PC-9 (cell line): ENCODE measurements at regions not wholly inside any gene's neighbourhood (a gene's known extent, or its start where the extent isn't known, plus 50 kb on each side); places are given as distances from the start of the nearest gene placed in this dataset.

ENCODE experiments used
- BruUV-seq: library from RNA; stranded (reverse); fragments of 400-500 nt; replicated peaks from 2 replicates; lab custom pipeline; 2021; lab: Mats Ljungman, UMichigan
- CTCF ChIA-PET: fragments of 300-600 bp; sonication (Branson Sonifier 250); formaldehyde crosslinking; loops from one replicate; lab custom pipeline; 2022; ENCODE audit warnings: antibody characterized with exemption; lab: Charles Lee
- POLR2A ChIA-PET: fragments of 300-600 bp; sonication (Branson Sonifier 250); formaldehyde crosslinking; loops from one replicate; lab custom pipeline; 2022; ENCODE audit warnings: antibody characterized with exemption; ENCODE audit not compliant: unreplicated experiment; lab: Charles Lee
- DNase-seq, 2 experiments: peaks; one replicate each; pipeline versions ENCODE4 v3.0.0 to v3.0.0-alpha.2; 2015 to 2022; ENCODE audit warnings: mixed read lengths in 1 of 2
- H2AFZ ChIP-seq: fragments of 200-600 bp; sonication (generic); 2 replicates; pipeline ENCODE4 v1.8.1; 2017; ENCODE audit warnings: antibody characterized with exemption
- H3F3A ChIP-seq: fragments of 200-600 bp; sonication (generic); 2 replicates; pipeline ENCODE4 v1.8.1; 2017; ENCODE audit warnings: antibody characterized with exemption, mild to moderate bottlenecking, low read depth; ENCODE audit not compliant: insufficient read depth
- H3K27ac ChIP-seq: fragments of 200-600 bp; sonication (generic); 2 replicates; pipeline ENCODE4 v1.6.1; 2016; ENCODE audit warnings: mixed run types
- H3K27me3 ChIP-seq: fragments of 200-600 bp; sonication (generic); 2 replicates; pipeline ENCODE4 v1.6.1; 2016; ENCODE audit warnings: low read depth, mixed run types; ENCODE audit not compliant: insufficient read depth
- H3K36me3 ChIP-seq: fragments of 200-600 bp; sonication (generic); 2 replicates; pipeline ENCODE4 v1.6.1; 2016; ENCODE audit warnings: low read depth, mixed run types
- H3K4me1 ChIP-seq: fragments of 200-600 bp; sonication (generic); replicated peaks from 2 replicates; pipeline ENCODE4 v1.6.1; 2016; ENCODE audit warnings: mixed run types; ENCODE audit not compliant: insufficient read depth
- H3K4me2 ChIP-seq: fragments of 200-600 bp; sonication (generic); 2 replicates; pipeline ENCODE4 v1.6.1; 2017; ENCODE audit warnings: mixed run types
- H3K4me3 ChIP-seq: fragments of 200-600 bp; sonication (generic); 2 replicates; pipeline ENCODE4 v1.6.1; 2016; ENCODE audit warnings: mixed run types
- H3K79me2 ChIP-seq: fragments of 200-600 bp; sonication (generic); 2 replicates; pipeline ENCODE4 v1.6.1; 2017; ENCODE audit warnings: low read depth, mixed run types
- H3K9me2 ChIP-seq: fragments of 200-600 bp; sonication (generic); 2 replicates; pipeline ENCODE4 v1.8.1; 2017; ENCODE audit warnings: mild to moderate bottlenecking; ENCODE audit not compliant: insufficient read depth
- H3K9me3 ChIP-seq: fragments of 200-600 bp; sonication (generic); 2 replicates; pipeline ENCODE4 v1.8.1; 2016; ENCODE audit warnings: low read depth; ENCODE audit not compliant: insufficient read depth
- H4K20me1 ChIP-seq: fragments of 200-600 bp; sonication (generic); 2 replicates; pipeline ENCODE4 v1.8.1; 2017; ENCODE audit not compliant: insufficient read depth
- CTCF ChIP-seq: fragments of 200-600 bp; sonication (generic); conservative IDR thresholded peaks from 2 replicates; pipeline ENCODE4 v1.6.1; 2017; ENCODE audit warnings: mixed run types, antibody characterized with exemption, mild to moderate bottlenecking, moderate library complexity
- EZH2 ChIP-seq: fragments of 200-600 bp; sonication (generic); IDR thresholded peaks from 2 replicates; pipeline ENCODE4 v1.8.0; 2017; ENCODE audit warnings: antibody characterized with exemption, low read depth
- intact Hi-C: fragments of 100-400 bp; cut with micrococcal nuclease; formaldehyde crosslinking; loops from one replicate; pipeline ENCODE4 v1.10.0; 2022; ENCODE audit not compliant: unreplicated experiment

DNA sequence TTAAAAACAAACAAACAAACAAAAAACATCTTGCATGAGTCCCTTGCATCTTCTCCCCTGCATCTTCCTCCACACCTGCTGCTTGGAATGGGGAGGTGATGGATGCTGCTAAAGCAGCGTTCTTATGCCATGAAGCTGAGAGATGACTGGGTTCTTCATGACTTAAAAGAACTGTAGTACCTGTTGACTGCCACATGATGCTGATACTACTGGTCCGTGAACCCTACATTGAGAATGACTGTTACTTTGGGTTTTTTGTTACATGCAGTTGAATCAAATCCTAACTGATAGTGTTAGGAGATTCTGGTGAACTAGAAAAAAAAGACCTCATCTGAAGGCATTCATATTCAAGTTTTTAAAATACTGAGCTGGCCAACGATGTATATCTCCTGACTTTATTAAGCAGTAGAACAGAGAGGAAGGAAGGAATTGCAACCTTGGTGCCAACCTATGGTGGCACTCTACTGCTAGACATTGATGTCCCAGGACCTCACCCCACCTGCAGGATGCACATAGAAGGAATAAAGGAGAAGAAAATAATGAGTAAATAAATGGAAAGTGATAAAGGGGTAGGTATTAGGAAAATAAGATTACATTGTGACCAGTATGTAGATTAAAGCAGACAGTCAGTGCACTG lies 63.2 kb upstream of the SPAG16 start:
- BruUV-seq, result no TSS peak
- no peaks in the 10 kb centered on the region for H4K20me1 ChIP-seq
- H3K27ac ChIP-seq, result no peak overlapping the region
- H3K9me2 ChIP-seq, result no peaks in the 10 kb centered on the region
- H3K9me3 ChIP-seq, result 0 out of 2 replicates have a peak, but pooled peaks cover 4% of the 10 kb centered on the region
- no peaks in the 10 kb centered on the region for H3K79me2 ChIP-seq
- H3K4me2 ChIP-seq, result no peak overlapping the region
- peaks cover 6% of the 10 kb centered on the region; the same call in 1 of the 2 replicates for H3F3A ChIP-seq
- no peak overlapping the region for H3K4me3 ChIP-seq
- intact Hi-C loops, result no loop called here
- H3K27me3 ChIP-seq, result no peaks in the 10 kb centered on the region
- DNase-seq, result no peak
- peaks cover 11% of the 10 kb centered on the region for H3K4me1 ChIP-seq
- TF ChIP-seq EZH2, result no peak
- TF ChIP-seq CTCF, result no peak
- ChIA-PET POLR2A (no interaction called here), CTCF (no interaction called here)
- H2AFZ ChIP-seq, result no peak overlapping the region
- no peaks in the 10 kb centered on the region for H3K36me3 ChIP-seq

GRCh38 chr2:213221957-213222356 lies 62.3 kb upstream of the SPAG16 start:
- Histone ChIP-seq H3K4me1 (peaks cover 3% of the 10 kb centered on the region), H3K4me3 (no peak overlapping the region), H3K36me3 (no peaks in the 10 kb centered on the region), H4K20me1 (no peaks in the 10 kb centered on the region), H2AFZ (no peak overlapping the region), H3K9me3 (0 out of 2 replicates have a peak, but pooled peaks cover 4% of the 10 kb centered on the region), H3K79me2 (no peaks in the 10 kb centered on the region), H3K9me2 (no peaks in the 10 kb centered on the region), H3K4me2 (no peak overlapping the region), H3K27me3 (no peaks in the 10 kb centered on the region), H3F3A (no peaks in the 10 kb centered on the region), H3K27ac (no peak overlapping the region)
- DNase-seq, result no peak
- CTCF ChIA-PET, result no interaction called here
- intact Hi-C loops, result no loop called here
- POLR2A ChIA-PET, result no interaction called here
- BruUV-seq, result no TSS peak
- TF ChIP-seq CTCF (no peak), EZH2 (no peak)

DNA sequence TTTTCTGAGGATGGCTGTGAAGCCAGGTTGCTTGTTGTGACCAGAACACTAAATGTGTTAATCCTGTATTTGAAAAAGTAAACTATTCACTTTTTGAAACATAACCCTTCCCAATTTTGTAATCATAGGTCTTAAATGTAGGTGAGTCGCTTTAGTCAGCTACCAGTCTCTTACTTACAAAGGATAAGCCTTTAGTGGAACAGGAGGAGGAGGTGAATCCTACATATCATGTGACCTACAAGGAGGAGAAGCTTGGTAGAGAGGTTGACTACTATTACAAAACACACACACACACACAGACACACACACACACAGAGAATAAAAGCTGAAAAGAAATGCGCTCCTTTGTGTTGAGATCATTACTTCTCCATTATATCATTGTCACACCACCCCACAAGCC lies 59.9 kb upstream of the SPAG16 start:
- Histone ChIP-seq H3K27ac (no peak overlapping the region), H4K20me1 (no peaks in the 10 kb centered on the region), H3F3A (no peaks in the 10 kb centered on the region), H3K4me3 (no peak overlapping the region), H3K4me1 (no peaks in the 10 kb centered on the region), H3K9me2 (no peaks in the 10 kb centered on the region), H3K79me2 (no peaks in the 10 kb centered on the region), H2AFZ (0 out of 2 replicates have a peak overlapping the region, but pooled peaks have one; percentile 16), H3K36me3 (no peaks in the 10 kb centered on the region), H3K27me3 (no peaks in the 10 kb centered on the region), H3K4me2 (no peak overlapping the region), H3K9me3 (no peaks in the 10 kb centered on the region)
- no peak for DNase-seq
- POLR2A ChIA-PET, result no interaction called here
- TF ChIP-seq CTCF (no peak), EZH2 (no peak)
- no TSS peak for BruUV-seq
- CTCF ChIA-PET, result no interaction called here
- intact Hi-C loops, result no loop called here
